CD4-positive, alpha-beta T cell treated with Interleukin-17A for 1 hour (primary cell): ENCODE measurements at regions not wholly inside any gene's neighbourhood (a gene's known extent, or its start where the extent isn't known, plus 50 kb on each side); places are given as distances from the start of the nearest gene placed in this dataset.
"Not testable (repeated sequence)": the region's sequence is repeated elsewhere in the genome, so short reads cannot be mapped to it uniquely, and the experiment has no call there.

Experiments
- DNase-seq: peaks from one replicate; pipeline ENCODE4 v3.0.0-alpha.2; 2020

DNA sequence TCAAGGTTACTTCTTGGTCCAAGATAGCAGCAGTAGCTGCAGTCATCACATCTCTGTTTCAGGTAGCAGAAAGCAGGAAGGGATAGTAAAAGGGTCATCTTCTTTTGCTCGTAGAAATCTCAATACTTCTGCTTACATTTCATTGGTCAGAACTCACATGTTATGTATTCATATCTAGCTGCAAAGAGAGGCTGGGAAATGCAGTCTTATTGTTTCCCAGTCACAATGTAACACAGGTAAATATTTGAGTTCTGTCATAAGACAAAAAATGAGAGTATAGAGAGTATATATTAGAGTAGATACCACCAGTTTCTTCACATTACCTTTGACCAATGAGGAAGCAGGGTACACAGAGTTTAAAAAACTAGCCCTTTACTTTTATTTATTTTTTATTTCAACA lies 132.4 kb upstream of the ITGA6 start:
- no peak for DNase-seq

DNA sequence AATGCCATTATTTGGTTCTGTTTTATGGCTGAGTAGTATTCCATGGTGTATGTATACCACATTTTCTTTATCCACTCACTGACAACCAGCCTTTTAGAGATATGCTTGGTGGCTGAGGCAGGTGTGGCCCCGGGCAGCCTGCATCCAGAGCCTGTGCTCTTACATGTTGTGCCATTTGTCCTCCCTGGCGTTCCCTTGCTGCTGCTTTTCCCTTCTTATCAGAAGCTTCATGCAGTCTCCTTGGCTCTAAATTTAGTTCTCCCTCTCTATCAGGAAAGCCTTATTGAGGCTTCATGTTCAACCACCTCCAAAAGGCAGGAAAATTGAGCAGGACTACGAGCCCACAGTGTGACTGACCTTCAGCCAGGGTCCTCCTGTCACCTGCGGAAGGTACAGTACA lies 131.7 kb upstream of the ITGA6 start:
- no peak for DNase-seq

- DNase-seq = no peak
Observed at GRCh38 chr2:172296267-172297046, 130.9 kb upstream of the ITGA6 start.

GRCh38 chr2:172297531-172297930 lies 129.9 kb upstream of the ITGA6 start:
- no peak for DNase-seq

- DNase-seq = no peak
Observed at GRCh38 chr2:172297950-172298349, 129.4 kb upstream of the ITGA6 start.

DNA sequence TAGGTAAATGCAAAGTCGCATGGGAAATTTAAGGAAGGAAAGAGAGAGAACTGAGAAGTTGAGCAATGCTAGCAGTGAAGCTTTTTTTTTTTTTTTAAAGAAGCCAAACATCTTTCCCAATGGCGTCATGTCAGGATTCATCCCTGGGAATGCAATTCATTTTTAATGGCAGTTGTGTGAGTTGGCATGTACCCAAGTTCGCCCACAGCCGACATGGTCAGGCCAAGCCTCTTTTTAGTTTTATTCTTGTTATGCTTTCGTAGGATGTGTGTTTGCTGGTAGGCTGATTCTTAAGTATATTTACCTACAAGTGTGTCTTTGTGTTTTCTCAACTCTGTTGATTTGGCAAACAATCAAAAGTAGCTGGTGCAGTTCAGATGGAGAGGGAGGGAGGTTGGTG lies 127.6 kb upstream of the ITGA6 start:
- DNase-seq = no peak

GRCh38 chr2:172300851-172301250 lies 126.5 kb upstream of the ITGA6 start:
- DNase-seq = no peak

GRCh38 chr2:172305066-172305465 lies 122.3 kb upstream of the ITGA6 start:
- no peak for DNase-seq

- DNase-seq = no peak
Observed at GRCh38 chr2:172307800-172308199, 119.6 kb upstream of the ITGA6 start.

- no peak for DNase-seq
Observed at GRCh38 chr2:172308253-172308935, 119.0 kb upstream of the ITGA6 start.

DNA sequence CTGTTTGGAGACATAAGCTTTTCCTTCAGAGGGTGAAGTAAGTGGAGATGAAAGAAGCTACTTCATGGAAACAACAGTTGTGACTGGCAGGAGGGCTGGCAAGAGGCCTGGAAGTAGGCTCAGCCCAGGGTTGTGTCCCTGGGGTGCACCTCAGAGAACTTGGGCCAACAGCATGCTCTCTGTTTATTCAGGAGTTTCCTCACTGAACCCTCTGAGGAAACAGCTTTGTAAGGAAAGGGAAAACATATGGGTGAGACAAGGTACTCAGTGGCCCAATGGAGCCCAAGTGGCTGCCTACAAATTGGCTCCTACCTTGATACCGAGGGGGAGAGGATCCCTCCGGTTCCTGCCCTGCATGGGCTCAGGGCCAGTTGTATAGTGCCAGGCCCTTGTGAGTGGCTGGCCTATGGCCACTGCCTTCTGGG lies 115.5 kb upstream of the ITGA6 start:
- no peak for DNase-seq

DNA sequence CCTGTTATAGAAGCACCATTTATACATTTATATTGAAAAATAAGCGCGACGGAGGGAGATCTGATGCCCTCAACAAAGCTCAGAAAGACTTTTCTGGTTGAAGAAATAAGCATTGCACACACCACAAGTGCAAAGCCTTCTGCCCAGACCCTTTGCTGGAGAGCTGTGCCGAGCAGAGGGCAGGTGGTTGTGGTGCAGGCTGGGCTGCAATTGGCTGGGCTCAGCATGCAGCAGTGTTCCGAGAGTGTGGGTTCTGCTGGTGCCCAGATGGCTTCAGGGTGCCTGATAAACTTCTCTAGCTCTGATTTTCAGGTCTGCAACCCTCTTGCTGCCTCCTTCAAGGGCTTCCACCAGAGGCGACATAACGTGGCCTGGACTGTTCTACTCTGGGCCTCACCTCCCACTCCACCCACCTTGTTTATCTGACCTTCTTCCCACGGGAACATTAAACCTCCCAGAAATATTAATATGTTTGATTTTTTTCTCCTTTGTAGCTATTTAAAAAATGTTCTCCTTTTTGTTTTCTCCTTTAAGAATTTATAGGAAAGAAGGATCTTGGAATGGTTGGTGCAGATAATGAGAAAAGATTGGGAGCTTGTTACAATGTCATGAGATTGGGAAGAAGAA lies 113.6 kb upstream of the ITGA6 start:
- no peak for DNase-seq

- DNase-seq = not testable (repeated sequence)
Observed at GRCh38 chr2:172315070-172315469, 112.3 kb upstream of the ITGA6 start.

- no peak for DNase-seq
Observed at GRCh38 chr2:172322049-172322448, 105.3 kb upstream of the ITGA6 start.

DNA sequence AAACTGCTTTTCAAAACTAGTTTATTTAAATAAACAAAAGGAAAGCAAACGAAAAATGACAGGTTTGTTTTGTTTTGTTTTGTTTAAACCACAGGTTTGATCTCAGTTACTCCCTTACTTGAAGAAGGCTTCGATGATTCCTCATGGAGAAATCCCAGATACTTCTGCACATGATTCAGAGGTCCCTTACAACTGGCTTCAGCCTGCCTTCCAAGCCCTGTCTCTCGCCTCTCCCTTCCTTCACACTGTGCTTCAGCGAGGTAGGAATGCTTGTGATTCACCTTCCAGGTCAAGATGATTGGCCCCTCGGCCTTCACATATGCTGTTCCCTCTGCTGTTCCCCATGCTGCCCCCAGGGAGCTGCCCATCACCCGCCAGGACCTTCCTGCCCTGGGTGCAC lies 104.1 kb upstream of the ITGA6 start:
- DNase-seq = no peak

GRCh38 chr2:172323861-172324597 lies 103.4 kb upstream of the ITGA6 start:
- DNase-seq = no peak

- no peak for DNase-seq
Observed at GRCh38 chr2:172326211-172326509, 101.2 kb upstream of the ITGA6 start.

DNA sequence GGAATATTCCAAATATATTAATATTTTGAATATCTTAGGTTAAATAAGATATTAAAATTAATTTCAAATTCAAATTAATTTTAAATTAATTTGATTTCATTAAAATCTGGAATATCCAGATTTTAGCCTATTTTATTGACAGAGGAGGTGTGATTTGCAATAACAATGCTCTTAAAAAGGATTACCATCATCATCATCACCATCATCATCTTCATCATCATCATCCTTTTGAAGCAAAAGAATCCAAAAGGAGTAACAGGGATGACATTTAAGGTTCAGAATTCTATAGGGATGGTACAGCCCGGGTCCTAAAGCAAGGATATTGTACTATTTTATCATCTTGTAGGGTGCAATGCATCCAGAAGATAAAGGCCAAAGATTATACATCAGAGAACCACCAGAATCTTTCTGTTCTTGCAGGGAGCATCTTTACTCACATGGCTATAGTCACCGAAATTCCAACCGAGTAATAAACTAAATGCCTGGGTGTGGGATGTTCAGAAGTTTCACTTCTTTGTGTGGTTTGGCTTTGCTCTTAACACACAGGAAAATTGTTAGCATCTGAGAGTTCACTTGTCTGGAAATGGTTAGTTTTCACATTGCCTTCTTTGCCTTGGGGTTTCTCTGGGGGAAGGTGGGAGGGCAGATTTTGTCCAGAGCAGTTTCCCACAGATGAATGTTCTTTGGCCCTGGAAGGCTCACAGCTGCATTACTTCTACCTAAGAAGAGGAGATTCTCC lies 99.1 kb upstream of the ITGA6 start:
- no peak for DNase-seq

DNA sequence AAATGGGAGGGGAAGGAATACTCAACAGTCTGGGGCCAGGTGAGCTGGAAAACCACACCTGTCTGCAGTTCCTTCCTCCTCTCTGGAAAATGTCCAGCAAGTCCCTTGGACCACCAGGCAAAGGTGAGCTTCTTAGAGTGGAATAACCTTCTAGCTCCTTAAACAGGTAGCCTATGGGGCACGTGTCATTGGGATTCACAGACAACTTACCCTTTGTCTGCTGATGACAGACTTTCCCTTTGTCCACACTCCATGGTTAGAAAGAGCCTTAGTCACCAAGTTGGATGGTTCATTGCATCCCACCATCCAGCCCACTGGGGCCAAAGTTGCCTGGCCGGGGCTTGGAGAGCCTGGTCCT lies 98.0 kb upstream of the ITGA6 start:
- DNase-seq = no peak

DNA sequence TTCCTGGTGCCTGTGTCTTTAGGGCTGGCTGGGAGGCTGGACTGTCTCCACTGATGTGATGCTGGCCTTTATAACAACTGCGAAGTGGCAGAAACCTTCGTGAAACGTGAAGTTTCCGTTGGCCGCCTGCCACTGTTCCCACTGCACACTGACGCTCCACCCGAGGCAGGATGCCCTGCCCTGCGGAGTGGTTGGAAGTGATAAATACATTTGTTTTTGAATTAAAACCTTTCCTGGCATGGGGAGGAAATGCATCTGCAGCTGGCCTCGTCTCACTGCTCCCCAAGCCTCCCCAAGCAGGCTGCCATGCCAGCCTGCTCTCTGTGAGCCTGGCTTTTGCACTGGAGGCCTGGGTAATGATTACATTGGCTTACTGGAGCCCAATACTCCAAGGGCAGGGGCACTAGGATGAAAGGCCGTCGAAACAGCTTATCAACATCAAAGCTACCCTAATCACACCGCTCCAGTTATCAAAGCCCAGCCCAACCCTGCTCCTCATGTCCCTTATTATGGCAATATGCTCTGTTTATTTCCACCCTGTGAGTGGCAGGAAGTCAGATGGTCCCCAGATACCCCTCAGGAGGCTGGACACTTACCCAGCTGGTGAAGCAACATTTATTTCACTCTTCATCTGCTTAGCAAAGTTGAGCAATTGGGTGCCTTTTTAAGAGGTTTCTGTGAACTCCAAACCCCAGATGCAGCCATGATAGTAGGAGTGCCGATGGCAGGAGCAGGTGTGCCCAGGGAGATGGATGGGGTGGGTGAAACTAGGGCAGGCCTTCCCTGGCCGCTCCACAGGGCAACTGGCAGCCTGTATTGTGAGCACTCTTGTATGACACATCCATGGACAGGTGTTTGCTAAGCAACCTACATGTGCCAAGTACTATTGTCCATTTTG lies 97.4 kb upstream of the ITGA6 start:
- DNase-seq = no peak

- DNase-seq = no peak
Observed at GRCh38 chr2:172332507-172332906, 94.9 kb upstream of the ITGA6 start.
